Activated naive CD8-positive, alpha-beta T cell (primary cell): ENCODE measurements at regions not wholly inside any gene's neighbourhood (a gene's known extent, or its start where the extent isn't known, plus 50 kb on each side); places are given as distances from the start of the nearest gene placed in this dataset.

Source experiments
- H3K27ac Mint-ChIP-seq: one replicate; pipeline ENCODE4 v1.8.0; 2021; ENCODE audit warnings: mixed read lengths
- H3K27me3 Mint-ChIP-seq: one replicate; pipeline ENCODE4 v1.8.0; 2021; ENCODE audit warnings: mixed read lengths
- H3K36me3 Mint-ChIP-seq: one replicate; pipeline ENCODE4 v1.8.0; 2021; ENCODE audit warnings: mixed read lengths
- H3K4me1 Mint-ChIP-seq: one replicate; pipeline ENCODE4 v1.8.0; 2021; ENCODE audit warnings: low read depth, mixed read lengths
- H3K4me3 Mint-ChIP-seq: one replicate; pipeline ENCODE4 v1.8.0; 2021; ENCODE audit warnings: mild to moderate bottlenecking, mixed read lengths
- H3K9me3 Mint-ChIP-seq: one replicate; pipeline ENCODE4 v1.8.0; 2021; ENCODE audit warnings: low read depth, mixed read lengths

DNA sequence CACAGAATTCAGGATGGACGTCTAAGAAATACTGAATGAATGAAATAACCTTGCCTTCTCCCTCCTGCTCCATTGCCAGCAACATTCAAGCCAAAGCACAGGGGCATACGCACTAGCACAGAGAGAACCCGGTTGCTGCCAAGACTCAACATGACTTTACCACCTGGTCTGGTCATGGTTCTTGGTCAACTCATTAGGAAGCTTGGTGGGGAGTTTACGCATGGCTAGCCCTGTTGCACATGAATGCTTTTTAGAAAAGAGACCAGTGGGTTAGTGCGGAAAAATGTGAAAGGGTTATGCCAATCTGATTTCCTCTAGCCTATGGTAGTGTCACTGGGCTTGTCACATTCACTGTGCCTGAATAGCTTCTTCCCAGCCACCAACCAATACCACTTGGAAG is 187.6 kb upstream of the NEBL start:
- Mint-ChIP-seq H3K27ac (no peak overlapping the region), H3K9me3 (no peaks in the 10 kb centered on the region), H3K36me3 (no peaks in the 10 kb centered on the region), H3K4me1 (no peaks in the 10 kb centered on the region), H3K4me3 (no peak overlapping the region), H3K27me3 (peaks cover 1% of the 10 kb centered on the region)

DNA sequence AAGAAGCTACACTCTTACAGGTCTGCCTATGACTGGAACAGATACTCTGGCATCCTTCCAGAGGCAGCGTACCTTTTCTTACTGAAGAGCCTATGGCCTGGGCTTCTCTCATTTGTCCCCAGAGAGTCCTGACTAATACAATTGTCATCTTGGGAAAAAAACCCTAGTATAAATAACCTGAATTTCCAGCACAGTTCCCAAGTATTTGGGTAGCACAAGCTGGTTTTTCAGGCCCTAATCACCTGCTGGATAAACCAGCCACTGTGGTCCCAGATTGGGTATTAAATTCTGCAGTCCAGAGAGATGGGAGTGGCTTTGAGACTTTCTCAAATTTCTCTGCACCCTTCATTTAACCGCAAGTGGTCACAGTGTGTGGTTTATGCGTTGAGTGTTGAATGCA is 186.8 kb upstream of the NEBL start:
- Mint-ChIP-seq H3K9me3 (no peaks in the 10 kb centered on the region), H3K36me3 (no peaks in the 10 kb centered on the region), H3K27me3 (peaks cover 1% of the 10 kb centered on the region), H3K4me3 (no peak overlapping the region), H3K27ac (no peak overlapping the region), H3K4me1 (no peaks in the 10 kb centered on the region)

- H3K27ac Mint-ChIP-seq = no peak overlapping the region
- peaks cover 1% of the 10 kb centered on the region for H3K27me3 Mint-ChIP-seq
- H3K4me1 Mint-ChIP-seq = no peaks in the 10 kb centered on the region
- no peaks in the 10 kb centered on the region for H3K9me3 Mint-ChIP-seq
- H3K36me3 Mint-ChIP-seq = no peaks in the 10 kb centered on the region
- H3K4me3 Mint-ChIP-seq = no peak overlapping the region
Observed at GRCh38 chr10:21082206-21082605, 185.1 kb upstream of the NEBL start.

GRCh38 chr10:21080261-21080660 is 183.2 kb upstream of the NEBL start:
- Mint-ChIP-seq H3K27ac (no peak overlapping the region), H3K36me3 (no peaks in the 10 kb centered on the region), H3K9me3 (no peaks in the 10 kb centered on the region), H3K27me3 (peaks cover 1% of the 10 kb centered on the region), H3K4me1 (no peaks in the 10 kb centered on the region), H3K4me3 (no peak overlapping the region)

DNA sequence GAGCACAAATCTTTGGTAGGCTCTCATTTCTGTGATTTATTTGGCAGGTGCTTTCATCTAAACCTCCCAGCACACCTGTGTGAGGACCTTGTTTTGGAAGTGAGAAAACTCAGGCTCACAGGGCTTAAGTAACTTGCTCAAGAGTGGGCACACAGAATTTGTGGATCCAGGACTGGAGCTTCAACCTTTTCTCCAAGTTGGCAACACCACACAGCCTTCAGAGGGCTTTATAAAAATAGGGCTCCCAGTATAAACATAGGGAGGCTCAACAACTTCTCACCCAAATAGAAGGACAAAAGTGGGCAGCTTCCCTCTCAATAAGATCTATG is 182.2 kb upstream of the NEBL start:
- Mint-ChIP-seq H3K27me3 (peaks cover 1% of the 10 kb centered on the region), H3K27ac (no peak overlapping the region), H3K9me3 (no peaks in the 10 kb centered on the region), H3K36me3 (no peaks in the 10 kb centered on the region), H3K4me1 (no peaks in the 10 kb centered on the region), H3K4me3 (no peak overlapping the region)

- Mint-ChIP-seq H3K27me3 (peaks cover 1% of the 10 kb centered on the region), H3K4me1 (no peaks in the 10 kb centered on the region), H3K9me3 (no peaks in the 10 kb centered on the region), H3K27ac (no peak overlapping the region), H3K4me3 (no peak overlapping the region), H3K36me3 (no peaks in the 10 kb centered on the region)
Observed at GRCh38 chr10:21078410-21079329, 181.6 kb upstream of the NEBL start.

- Mint-ChIP-seq H3K36me3 (no peaks in the 10 kb centered on the region), H3K9me3 (no peaks in the 10 kb centered on the region), H3K27me3 (peaks cover 1% of the 10 kb centered on the region), H3K4me1 (no peaks in the 10 kb centered on the region), H3K27ac (no peak overlapping the region), H3K4me3 (no peak overlapping the region)
Observed at GRCh38 chr10:21077681-21078080, 180.6 kb upstream of the NEBL start.

- H3K27me3 Mint-ChIP-seq = no peaks in the 10 kb centered on the region
- H3K4me1 Mint-ChIP-seq = no peaks in the 10 kb centered on the region
Observed at GRCh38 chr10:21076381-21076780, 179.3 kb upstream of the NEBL start.

GRCh38 chr10:21075880-21076279 is 178.8 kb upstream of the NEBL start:
- Mint-ChIP-seq H3K4me1 (no peaks in the 10 kb centered on the region), H3K4me3 (no peak overlapping the region), H3K27me3 (no peaks in the 10 kb centered on the region), H3K9me3 (no peaks in the 10 kb centered on the region), H3K36me3 (no peaks in the 10 kb centered on the region), H3K27ac (no peak overlapping the region)

More at GRCh38 chr10:21076381-21076780, 179.3 kb upstream of the NEBL start:
- no peaks in the 10 kb centered on the region for H3K36me3 Mint-ChIP-seq
- no peaks in the 10 kb centered on the region for H3K9me3 Mint-ChIP-seq
- no peak overlapping the region for H3K4me3 Mint-ChIP-seq
- H3K27ac Mint-ChIP-seq = no peak overlapping the region

DNA sequence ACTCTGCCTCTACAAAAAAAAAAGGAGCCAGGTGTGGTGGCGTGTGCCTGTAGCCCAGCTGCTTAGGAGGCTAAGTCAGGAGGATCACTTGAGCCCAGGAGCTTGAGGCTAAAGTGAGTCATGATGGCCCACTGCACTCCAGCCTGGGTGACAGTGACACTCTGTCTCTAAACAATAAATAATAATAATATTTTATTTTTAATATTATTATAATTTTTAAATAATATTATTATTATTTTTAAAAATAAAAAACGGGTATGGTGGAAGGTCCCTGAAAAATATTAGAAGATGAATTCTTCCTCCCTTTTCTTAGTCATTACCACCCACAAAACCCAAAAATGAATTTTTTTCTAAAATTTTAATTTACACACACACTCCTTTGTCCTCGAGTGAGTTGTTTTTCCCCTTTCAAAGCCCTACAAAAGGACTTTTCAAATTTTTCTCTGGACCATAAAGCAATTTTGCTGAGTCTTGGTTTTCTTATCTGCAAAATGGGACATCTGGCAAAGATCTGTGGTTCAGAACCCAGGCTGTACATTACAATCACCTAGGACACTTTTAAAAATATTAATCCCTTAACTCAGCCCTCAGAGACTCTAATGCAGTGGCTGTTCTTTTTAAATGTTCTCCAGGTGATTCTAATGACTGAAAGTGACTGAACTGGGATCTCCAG is 174.0 kb upstream of the NEBL start:
- H3K36me3 Mint-ChIP-seq = no peaks in the 10 kb centered on the region
- H3K27ac Mint-ChIP-seq = no peak overlapping the region
- H3K27me3 Mint-ChIP-seq = no peaks in the 10 kb centered on the region
- H3K9me3 Mint-ChIP-seq = no peaks in the 10 kb centered on the region
- H3K4me3 Mint-ChIP-seq = no peak overlapping the region
- no peaks in the 10 kb centered on the region for H3K4me1 Mint-ChIP-seq

- Mint-ChIP-seq H3K27ac (no peak overlapping the region), H3K4me1 (no peaks in the 10 kb centered on the region), H3K36me3 (no peaks in the 10 kb centered on the region), H3K27me3 (peaks cover 1% of the 10 kb centered on the region), H3K4me3 (no peak overlapping the region), H3K9me3 (no peaks in the 10 kb centered on the region)
Observed at GRCh38 chr10:21069929-21070700, 173.0 kb upstream of the NEBL start.

DNA sequence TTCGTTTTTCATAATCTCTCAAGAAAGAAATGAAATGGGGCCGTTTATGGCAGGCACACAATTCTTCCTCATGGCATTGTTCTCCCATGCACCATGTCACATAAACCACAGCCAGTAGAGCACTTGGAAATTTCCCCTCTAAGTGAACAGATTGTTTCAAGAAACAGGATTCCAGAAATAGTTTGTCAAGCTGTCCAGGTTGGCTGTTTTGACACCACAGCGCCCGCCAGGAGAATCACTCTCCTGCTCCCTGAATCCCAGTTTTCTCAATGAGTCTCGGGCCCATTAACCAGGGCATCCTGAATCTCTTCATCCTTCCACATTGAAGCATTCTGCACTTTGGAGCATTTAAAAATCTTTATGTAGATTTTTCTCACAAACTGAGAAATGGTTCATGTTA is 172.2 kb upstream of the NEBL start:
- Mint-ChIP-seq H3K4me3 (no peak overlapping the region), H3K27ac (no peak overlapping the region), H3K9me3 (no peaks in the 10 kb centered on the region), H3K27me3 (peaks cover 1% of the 10 kb centered on the region), H3K36me3 (no peaks in the 10 kb centered on the region), H3K4me1 (no peaks in the 10 kb centered on the region)

DNA sequence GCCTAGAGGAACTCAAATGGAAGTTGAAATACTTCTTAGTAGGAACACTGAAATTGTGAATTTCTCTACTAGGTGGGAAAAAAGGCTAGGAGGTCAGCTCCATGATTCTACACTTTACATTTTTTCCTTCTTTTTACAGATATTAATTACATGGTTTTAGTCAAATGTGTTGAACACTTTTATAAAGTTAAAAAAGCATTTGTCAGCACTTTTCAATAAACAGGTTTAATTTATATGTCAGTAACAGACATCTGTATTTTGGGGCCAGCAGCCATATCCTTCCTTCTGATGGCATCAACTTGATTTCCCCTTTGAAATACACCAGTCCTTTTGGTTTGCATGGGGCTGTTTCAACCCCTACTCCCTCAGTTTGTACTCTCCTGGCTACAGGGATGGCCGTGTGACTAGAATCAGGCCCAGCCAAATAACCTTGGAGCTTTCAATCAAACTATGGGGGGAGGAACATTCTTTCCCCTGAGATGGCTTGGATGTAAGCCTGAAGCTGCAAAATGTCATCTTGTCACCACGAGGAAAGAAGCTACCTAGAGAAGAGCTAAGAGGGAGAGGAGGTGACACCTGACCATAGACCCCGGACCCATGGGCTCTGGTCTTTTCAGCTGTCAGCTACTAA is 171.0 kb upstream of the NEBL start:
- Mint-ChIP-seq H3K9me3 (no peaks in the 10 kb centered on the region), H3K4me1 (no peaks in the 10 kb centered on the region), H3K27me3 (peaks cover 1% of the 10 kb centered on the region), H3K36me3 (no peaks in the 10 kb centered on the region), H3K4me3 (no peak overlapping the region), H3K27ac (no peak overlapping the region)

DNA sequence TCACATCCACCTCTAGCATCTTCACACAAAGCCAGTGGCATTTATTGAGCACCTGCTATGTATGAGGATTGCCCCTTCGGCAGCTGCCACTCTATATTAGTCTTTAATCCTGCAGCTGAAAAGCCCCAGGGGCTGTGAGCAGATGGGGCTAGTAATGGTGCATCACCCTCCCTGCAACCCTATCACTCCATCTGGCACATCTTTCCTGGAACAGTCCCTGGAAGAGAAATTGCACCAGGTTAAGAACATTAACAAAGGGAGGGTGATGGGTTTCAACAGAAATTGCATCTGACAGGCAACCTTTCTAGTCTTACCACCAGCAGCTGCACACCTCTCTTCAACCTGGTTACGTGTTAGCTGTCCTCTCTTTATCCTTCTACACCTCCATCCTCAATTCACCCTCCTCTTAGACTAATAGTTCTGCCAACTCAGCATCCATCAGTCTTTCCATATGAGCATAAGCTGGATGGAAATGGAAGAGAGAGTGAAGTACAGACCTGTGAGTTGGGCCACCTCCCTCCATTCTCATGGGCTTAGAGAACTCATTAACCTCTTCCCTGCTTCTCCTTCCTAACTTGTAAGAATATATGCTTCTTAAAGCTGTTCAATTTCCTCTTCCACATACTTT is 168.6 kb upstream of the NEBL start:
- Mint-ChIP-seq H3K27ac (no peak overlapping the region), H3K4me3 (no peak overlapping the region), H3K36me3 (no peaks in the 10 kb centered on the region), H3K4me1 (no peaks in the 10 kb centered on the region), H3K27me3 (peaks cover 1% of the 10 kb centered on the region), H3K9me3 (peaks cover under 1% of the 10 kb centered on the region)
